Midbrain (tissue), 1 donor: ENCODE measurements at regions not wholly inside any gene's neighbourhood (a gene's known extent, or its start where the extent isn't known, plus 50 kb on each side); places are given as distances from the start of the nearest gene placed in this dataset.

Experiments
- DNase-seq: peaks from one replicate; lab custom pipeline; 2025; lab: John Stamatoyannopoulos, UW

GRCh38 chr1:36687312-36687711 lies 204.6 kb upstream of the CSF3R start:
- no peak for DNase-seq

DNA sequence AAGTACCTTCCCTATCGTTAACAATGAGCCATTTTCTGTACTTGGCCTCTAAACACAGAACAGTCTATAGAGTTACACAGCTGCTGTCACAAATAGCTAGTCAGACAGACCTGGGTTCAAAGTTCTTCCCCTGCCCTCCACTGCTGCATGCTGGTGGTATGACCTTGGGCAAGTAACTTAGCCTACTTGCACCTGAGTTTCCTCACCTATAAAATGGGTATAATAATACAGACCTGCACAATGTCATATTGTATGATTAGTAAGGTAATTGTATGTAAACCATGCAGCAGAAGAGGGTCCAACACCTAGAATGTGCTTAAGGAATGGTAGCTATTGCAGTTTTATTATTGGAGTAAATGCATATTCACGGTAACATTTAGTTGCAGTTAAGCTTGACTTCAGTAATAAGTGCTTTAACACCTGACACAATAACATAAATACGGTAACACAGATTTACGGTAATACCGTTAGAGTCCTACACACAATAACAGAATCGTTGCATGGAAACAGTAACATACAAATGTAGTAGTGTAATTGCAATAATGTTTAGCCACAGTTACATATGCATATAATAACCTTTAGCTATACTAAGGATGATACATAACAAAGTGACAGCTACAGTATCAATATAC lies 193.3 kb upstream of the CSF3R start:
- DNase-seq: no peak

DNA sequence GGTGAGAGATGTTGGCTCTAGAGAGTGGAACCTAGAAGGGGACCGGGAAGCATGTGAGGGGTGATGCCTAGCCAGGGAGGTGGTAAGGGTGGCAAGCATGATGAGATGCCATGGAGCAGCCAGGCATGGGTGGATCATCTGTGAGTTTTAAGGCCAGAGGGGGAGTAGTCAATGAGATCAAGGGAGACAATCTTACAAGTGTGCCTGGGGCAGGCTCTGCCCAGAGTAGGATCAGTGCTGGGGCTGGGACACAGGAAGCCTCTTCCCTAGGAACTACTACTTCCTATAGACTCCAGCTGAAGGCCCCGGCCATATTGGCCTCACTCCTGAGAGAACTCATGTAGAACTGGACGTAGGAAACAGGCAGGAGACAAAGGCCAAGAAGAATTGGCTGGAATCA lies 192.4 kb upstream of the CSF3R start:
- DNase-seq: no peak

- DNase-seq: no peak
Observed at GRCh38 chr1:36673202-36673601, 190.5 kb upstream of the CSF3R start.

DNA sequence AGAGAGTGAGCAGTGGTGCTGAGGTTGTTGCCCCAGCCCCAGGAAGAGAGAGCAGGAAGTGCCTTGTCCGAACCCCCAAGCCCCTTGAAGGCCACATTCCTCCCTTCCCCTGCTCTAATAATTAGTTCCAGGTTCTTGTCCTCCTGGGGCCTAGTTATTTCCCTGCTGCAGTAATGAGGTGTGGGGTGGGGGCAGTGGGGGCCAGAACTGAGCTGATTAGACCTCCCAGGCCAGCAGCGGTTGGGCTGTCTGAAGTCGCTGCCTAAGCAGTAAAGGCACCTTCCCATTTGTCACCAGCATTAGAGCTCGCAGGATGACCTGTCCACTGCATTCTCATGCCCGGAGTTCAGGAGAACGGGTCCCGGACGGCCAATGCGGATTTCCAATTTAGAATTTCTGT lies 186.5 kb upstream of the CSF3R start:
- no peak for DNase-seq

- no peak for DNase-seq
Observed at GRCh38 chr1:36667836-36668235, 185.1 kb upstream of the CSF3R start.

- no peak for DNase-seq
Observed at GRCh38 chr1:36667256-36667655, 184.5 kb upstream of the CSF3R start.

DNA sequence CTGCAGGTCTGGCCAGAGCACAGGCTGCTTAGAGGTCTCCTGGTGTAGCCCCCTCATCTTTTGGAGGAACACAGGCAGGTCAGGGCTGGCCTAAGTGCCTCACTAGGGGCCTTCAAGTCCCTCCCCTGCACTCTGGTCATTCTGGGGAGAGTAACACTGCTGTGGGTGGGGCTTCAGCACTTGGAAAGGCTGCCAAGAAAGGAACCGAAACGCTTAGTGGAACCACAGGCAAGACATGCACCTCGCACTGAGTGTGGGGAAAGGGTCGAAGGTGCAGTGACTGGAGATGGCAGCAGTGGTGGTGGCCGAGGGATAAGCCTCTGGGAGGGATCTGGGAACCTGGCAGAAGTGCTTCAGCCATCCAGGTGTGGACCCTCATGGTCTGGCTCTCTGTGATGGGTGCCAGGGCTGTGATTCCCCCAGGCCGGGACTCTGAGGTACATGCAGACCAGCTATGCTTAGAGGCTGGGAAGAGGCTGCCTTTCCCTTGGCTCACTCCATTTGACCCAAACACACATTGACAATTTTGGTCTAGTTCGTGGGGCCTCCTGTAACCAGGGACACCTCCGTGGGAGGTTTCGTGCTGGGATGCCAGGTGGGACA lies 182.9 kb upstream of the CSF3R start:
- no peak for DNase-seq

GRCh38 chr1:36664571-36665287 lies 182.0 kb upstream of the CSF3R start:
- DNase-seq: no peak

DNA sequence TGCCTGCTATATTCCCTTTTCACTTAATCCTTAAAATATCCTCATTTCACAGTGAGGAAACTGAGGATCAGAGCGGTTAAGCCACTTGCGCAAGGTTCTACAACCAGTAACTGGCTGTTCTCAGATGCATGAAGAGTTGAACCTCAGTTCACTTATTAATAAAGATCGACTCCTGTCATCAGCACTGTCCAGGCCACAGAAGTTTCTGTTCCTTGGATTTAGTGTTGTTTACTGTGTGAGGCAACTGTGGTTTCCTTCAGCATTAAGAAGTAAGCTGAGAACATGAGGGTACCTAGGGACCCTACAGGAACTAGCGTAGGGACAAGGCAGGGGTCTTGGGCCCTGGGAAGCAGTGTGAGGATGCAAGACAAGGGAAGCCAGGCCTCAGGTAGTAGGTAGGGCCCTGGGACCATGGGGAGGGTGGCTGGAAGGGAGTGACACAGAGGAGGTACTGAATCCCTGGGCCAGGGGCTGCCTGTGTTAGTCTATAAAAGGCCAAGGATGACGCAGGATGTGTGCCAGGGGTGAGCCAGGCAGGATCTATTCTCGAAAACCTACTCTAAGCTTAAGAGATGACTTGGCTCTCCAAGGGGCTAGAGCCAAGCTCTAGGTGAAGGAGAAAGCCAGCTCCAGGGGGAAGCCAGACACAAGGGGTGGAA lies 181.2 kb upstream of the CSF3R start:
- no peak for DNase-seq

DNA sequence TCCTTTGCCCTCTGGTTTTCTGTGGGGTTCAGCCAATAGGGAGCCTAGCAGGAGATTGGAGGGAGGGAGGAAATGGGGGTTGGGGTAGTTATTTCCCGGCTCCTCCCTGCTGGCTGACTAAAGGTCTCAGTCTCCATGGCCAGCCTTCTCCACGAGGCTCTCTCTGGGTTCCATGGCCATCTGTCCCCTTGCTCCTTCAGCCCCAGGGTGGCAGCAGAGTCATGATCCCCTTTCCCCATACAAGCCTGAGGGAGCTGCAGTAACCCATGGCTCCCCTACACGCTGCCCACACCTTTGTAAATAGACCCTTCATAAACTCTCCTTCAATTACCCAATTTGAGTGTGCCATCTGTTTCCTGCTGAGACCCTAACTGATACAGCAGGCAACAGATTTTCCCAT lies 176.1 kb upstream of the CSF3R start:
- DNase-seq: no peak

DNA sequence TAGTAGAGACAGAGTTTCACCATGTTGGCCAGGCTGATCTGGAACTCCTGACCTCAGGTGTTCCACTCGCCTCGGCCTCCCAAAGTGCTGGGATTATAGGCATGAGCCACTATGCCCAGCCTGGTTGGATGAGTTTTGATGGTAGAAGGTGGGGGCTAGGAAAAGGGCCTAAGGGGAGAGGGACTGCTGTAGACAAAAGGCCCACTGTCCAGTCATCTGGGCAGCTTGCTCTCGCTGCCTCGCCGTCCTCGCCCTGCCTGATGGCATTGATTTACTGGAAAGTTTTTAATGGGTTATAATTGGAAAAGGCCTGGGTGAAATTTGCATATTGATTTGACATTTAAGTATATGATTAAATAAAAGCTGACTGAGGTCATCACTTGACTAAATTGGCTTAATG lies 175.1 kb upstream of the CSF3R start:
- no peak for DNase-seq

- DNase-seq: no peak
Observed at GRCh38 chr1:36656838-36657237, 174.1 kb upstream of the CSF3R start.

DNA sequence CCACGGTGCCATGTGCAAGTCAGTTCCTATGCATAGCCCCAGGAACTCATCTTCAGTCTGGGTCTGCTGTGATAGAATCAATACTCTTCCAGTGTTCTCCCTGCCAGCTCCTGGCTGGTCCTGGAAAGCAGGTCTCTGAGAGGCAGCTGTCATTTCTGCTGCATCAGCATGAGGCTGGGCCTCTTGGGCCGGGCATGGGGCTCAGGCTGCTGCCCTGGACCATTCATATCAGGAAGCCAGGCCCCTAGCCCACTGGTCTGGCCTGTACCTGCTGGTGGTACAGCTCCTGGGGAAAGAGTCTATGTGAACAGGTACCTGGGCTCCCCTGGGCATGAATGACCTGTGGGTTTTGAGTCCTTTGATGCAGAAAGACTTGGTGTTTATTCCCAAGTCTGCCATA lies 173.6 kb upstream of the CSF3R start:
- no peak for DNase-seq

- DNase-seq: no peak
Observed at GRCh38 chr1:36654586-36654985, 171.9 kb upstream of the CSF3R start.

GRCh38 chr1:36653850-36654249 lies 171.1 kb upstream of the CSF3R start:
- DNase-seq: peak; percentile 92

GRCh38 chr1:36652586-36652985 lies 169.9 kb upstream of the CSF3R start:
- no peak for DNase-seq

DNA sequence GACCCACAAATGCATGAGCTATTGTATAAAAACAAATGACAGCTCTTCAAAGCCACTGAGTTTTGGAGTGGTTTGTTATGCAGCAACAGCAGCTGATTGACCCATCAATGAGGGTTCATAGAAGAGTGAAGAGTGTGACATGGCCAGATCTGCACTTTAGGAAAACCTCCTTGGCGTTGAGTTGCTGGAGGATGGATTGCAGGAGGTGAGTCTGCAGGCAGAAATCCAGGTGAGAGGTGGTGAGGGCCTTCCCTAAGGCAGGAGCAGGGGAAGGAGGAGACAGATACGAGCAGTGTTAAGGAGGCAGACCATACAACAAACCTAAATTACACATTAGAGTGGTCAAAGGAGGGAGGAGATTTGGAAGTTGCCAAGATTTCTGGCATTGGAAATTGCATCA lies 169.3 kb upstream of the CSF3R start:
- no peak for DNase-seq

DNA sequence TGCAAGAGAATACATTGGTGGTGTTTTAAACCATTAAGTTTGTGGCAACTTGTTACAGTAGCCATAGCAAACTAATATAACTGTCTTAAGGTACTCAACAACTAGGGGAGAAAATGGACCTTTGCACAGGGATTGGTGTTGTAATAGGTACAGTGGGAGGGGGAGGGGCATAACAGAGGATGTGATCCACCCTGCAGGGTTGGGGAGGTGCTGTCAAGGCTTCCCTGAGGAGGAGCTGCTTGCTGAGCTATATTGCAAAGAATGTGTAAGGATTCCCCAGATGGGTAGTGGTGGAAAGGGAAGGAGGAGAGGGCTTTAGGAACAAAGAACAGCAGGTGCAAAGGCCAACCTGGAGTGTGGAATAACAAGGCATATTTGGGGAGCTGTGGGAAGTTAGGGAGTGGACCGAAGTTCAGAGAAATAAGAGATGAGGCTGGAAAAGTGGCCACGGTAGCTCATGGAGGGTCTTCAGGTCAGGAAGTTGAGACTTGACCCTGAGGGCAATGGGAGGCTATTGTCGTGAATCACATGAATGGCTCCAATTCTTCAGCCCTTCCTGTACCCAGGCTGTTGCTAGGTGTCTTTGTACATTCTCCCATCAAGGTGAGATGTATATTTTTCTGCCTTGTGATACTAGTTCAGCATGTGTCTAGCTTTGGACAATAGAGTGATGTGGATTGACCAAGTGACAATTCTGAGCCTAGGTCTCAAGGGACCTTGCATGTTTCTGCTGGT lies 168.6 kb upstream of the CSF3R start:
- DNase-seq: no peak

- DNase-seq: peak; percentile 41
Observed at GRCh38 chr1:36650200-36651065, 167.7 kb upstream of the CSF3R start.

- DNase-seq: no peak
Observed at GRCh38 chr1:36645867-36646266, 163.2 kb upstream of the CSF3R start.
